Central memory CD8-positive, alpha-beta T cell (primary cell): ENCODE measurements at regions not wholly inside any gene's neighbourhood (a gene's known extent, or its start where the extent isn't known, plus 50 kb on each side); places are given as distances from the start of the nearest gene placed in this dataset.

ENCODE experiments used
- ATAC-seq: fragments of 150-1000 bp; cut with Tn5 transposase; replicated peaks from 2 replicates; pipeline ENCODE4 v1.10.0; 2022; ENCODE audit warnings: mild to moderate bottlenecking, moderate FRiP score, moderate number of reproducible peaks; ENCODE audit not compliant: poor library complexity, severe bottlenecking; ENCODE audit errors: extremely low read depth
- DNase-seq, 2 donors: peaks; one replicate each; pipeline ENCODE4 v3.0.0; 2021; ENCODE audit warnings: low spot score in 2 of 2
- H3K27ac Mint-ChIP-seq: one replicate; pipeline ENCODE4 v1.8.0; 2022; ENCODE audit warnings: low read depth, mild to moderate bottlenecking, moderate library complexity, mixed read lengths
- H3K27me3 Mint-ChIP-seq: one replicate; pipeline ENCODE4 v1.8.0; 2022; ENCODE audit warnings: mixed read lengths
- H3K36me3 Mint-ChIP-seq: one replicate; pipeline ENCODE4 v1.8.0; 2022; ENCODE audit warnings: mild to moderate bottlenecking, moderate library complexity, mixed read lengths; ENCODE audit not compliant: insufficient read depth
- H3K4me1 Mint-ChIP-seq: one replicate; pipeline ENCODE4 v1.8.0; 2022; ENCODE audit warnings: mixed read lengths
- H3K4me3 Mint-ChIP-seq: one replicate; pipeline ENCODE4 v1.8.0; 2022; ENCODE audit warnings: mild to moderate bottlenecking, moderate library complexity, mixed read lengths
- H3K9me3 Mint-ChIP-seq: one replicate; pipeline ENCODE4 v1.8.0; 2022; ENCODE audit warnings: mixed read lengths

GRCh38 chr15:95108673-95109072, 877.3 kb downstream of the MCTP2 start:
- H3K9me3 Mint-ChIP-seq = no peaks in the 10 kb centered on the region
- ATAC-seq (no peak), DNase-seq (no peak)
- H3K27ac Mint-ChIP-seq = no peak overlapping the region
- H3K4me1 Mint-ChIP-seq = no peaks in the 10 kb centered on the region
- H3K4me3 Mint-ChIP-seq = no peak overlapping the region
- peaks cover 8% of the 10 kb centered on the region for H3K27me3 Mint-ChIP-seq
- H3K36me3 Mint-ChIP-seq = no peaks in the 10 kb centered on the region

DNA sequence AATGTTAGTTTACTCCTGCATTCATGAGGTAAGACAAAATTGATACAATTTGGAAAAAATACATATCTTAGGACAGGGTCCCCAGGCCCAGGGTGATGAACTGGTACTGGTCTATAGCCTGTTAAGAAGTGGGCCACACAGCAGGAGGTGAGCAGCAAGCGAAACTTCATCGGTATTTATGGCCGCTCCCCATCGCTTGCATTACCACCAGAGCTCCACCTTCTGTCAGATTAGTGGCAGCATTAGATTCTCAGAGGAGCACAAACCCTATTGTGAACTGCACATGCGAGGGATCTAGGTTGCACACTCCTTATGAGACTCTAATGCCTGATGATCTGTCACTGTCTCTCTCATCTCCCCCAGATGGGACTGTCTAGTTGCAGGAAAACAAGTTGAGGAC, 880.6 kb downstream of the MCTP2 start:
- H3K9me3 Mint-ChIP-seq = no peaks in the 10 kb centered on the region
- ATAC-seq (no peak), DNase-seq (no peak)
- peaks cover 8% of the 10 kb centered on the region for H3K27me3 Mint-ChIP-seq
- no peaks in the 10 kb centered on the region for H3K4me1 Mint-ChIP-seq
- no peaks in the 10 kb centered on the region for H3K36me3 Mint-ChIP-seq
- no peak overlapping the region for H3K4me3 Mint-ChIP-seq
- H3K27ac Mint-ChIP-seq = no peak overlapping the region

- DNase-seq = no peak
- H3K36me3 Mint-ChIP-seq = no peaks in the 10 kb centered on the region
- no peaks in the 10 kb centered on the region for H3K4me1 Mint-ChIP-seq
Observed at GRCh38 chr15:95113041-95113440, 881.7 kb downstream of the MCTP2 start.

GRCh38 chr15:95119041-95119610, 887.8 kb downstream of the MCTP2 start:
- H3K4me3 Mint-ChIP-seq = no peak overlapping the region
- ATAC-seq = no peak
- peaks cover 2% of the 10 kb centered on the region for H3K36me3 Mint-ChIP-seq
- H3K27me3 Mint-ChIP-seq = no peaks in the 10 kb centered on the region
- no peaks in the 10 kb centered on the region for H3K4me1 Mint-ChIP-seq
- H3K27ac Mint-ChIP-seq = no peak overlapping the region
- peaks cover 5% of the 10 kb centered on the region for H3K9me3 Mint-ChIP-seq
- DNase-seq = no peak

More at GRCh38 chr15:95113041-95113440, 881.7 kb downstream of the MCTP2 start:
- no peak for ATAC-seq
- no peaks in the 10 kb centered on the region for H3K9me3 Mint-ChIP-seq
- no peak overlapping the region for H3K27ac Mint-ChIP-seq
- H3K4me3 Mint-ChIP-seq = no peak overlapping the region
- H3K27me3 Mint-ChIP-seq = peaks cover 8% of the 10 kb centered on the region

GRCh38 chr15:95120595-95120994, 889.2 kb downstream of the MCTP2 start:
- no peak overlapping the region for H3K4me3 Mint-ChIP-seq
- no peaks in the 10 kb centered on the region for H3K4me1 Mint-ChIP-seq
- peaks cover 2% of the 10 kb centered on the region for H3K36me3 Mint-ChIP-seq
- DNase-seq = no peak
- ATAC-seq = no peak
- peaks cover 5% of the 10 kb centered on the region for H3K9me3 Mint-ChIP-seq
- no peak overlapping the region for H3K27ac Mint-ChIP-seq
- no peaks in the 10 kb centered on the region for H3K27me3 Mint-ChIP-seq

GRCh38 chr15:95121191-95121590, 889.8 kb downstream of the MCTP2 start:
- DNase-seq (no peak), ATAC-seq (no peak)
- Mint-ChIP-seq H3K27me3 (no peaks in the 10 kb centered on the region), H3K4me1 (no peaks in the 10 kb centered on the region), H3K9me3 (peaks cover 5% of the 10 kb centered on the region), H3K4me3 (no peak overlapping the region), H3K27ac (no peak overlapping the region), H3K36me3 (peaks cover 2% of the 10 kb centered on the region)

GRCh38 chr15:95125803-95126202, 894.4 kb downstream of the MCTP2 start:
- DNase-seq (no peak), ATAC-seq (no peak)
- Mint-ChIP-seq H3K36me3 (no peaks in the 10 kb centered on the region), H3K27me3 (no peaks in the 10 kb centered on the region), H3K4me1 (no peaks in the 10 kb centered on the region), H3K4me3 (no peak overlapping the region), H3K9me3 (peaks cover 7% of the 10 kb centered on the region), H3K27ac (no peak overlapping the region)

DNA sequence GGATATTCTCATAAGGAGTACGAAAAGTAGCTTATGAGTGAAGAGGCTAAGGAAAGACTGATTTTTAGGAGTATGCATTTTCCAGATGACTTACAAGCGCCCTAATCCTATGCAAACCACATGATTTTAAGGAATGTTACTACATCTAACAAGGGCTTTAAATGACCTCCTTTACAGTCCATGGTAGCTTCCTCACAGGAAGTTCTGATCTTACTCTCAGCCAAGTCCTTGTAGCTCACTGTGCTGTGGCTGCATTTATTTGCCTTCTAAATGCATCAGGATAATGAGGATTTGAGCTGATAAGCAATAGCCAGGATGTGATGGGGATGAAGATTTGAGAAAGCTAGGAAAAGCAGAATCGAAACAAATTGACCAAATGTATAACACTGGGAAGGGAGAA, 896.0 kb downstream of the MCTP2 start:
- peaks cover 7% of the 10 kb centered on the region for H3K9me3 Mint-ChIP-seq

DNA sequence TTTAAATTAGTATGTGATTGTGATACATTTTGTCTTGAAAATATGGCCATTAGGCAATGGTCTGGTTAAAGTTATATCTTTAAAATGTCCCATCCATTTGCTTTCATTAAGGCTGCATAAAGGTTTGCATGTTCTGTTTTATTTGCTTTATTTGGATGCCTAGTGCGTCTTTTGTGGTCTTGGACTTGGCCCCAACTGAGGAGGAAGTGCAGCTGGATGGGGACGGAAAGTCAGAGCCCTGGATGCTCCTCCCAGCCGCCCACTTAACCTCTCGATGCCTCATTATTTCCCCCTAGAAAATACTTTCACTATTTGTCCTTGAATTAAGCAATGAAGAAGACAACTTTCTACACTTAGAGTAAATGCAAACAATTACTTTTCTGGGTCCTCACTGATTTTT, 898.2 kb downstream of the MCTP2 start:
- no peak for ATAC-seq
- H3K4me3 Mint-ChIP-seq = no peak overlapping the region
- H3K27ac Mint-ChIP-seq = no peak overlapping the region
- H3K36me3 Mint-ChIP-seq = no peaks in the 10 kb centered on the region
- H3K27me3 Mint-ChIP-seq = no peaks in the 10 kb centered on the region
- DNase-seq = no peak
- H3K4me1 Mint-ChIP-seq = no peaks in the 10 kb centered on the region
- peaks cover 7% of the 10 kb centered on the region for H3K9me3 Mint-ChIP-seq

More for the DNA sequence above, 896.0 kb downstream of the MCTP2 start:
- no peak for ATAC-seq
- Mint-ChIP-seq H3K27me3 (no peaks in the 10 kb centered on the region), H3K4me3 (no peak overlapping the region), H3K4me1 (no peaks in the 10 kb centered on the region), H3K36me3 (no peaks in the 10 kb centered on the region), H3K27ac (no peak overlapping the region)
- DNase-seq = no peak

DNA sequence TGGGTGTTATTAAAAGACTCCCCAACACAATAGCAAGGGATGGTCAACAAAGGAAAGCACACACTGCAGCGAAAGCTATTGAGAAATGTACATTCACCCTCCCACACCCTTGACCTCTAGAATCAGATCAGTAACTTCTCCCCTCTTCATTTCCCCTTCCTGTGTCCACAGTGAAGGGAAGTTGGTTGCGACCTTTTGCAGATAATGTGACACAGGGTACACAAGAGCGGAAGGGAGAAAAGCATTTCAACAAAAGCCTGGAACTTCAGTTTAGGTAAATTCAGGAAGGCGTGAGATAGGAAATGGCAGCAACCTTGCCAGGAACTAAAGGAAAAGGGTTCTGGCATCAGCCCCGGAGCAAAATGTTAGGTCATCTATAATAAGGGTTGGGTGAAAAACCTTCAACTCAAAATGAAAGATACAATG, 899.8 kb downstream of the MCTP2 start:
- no peaks in the 10 kb centered on the region for H3K36me3 Mint-ChIP-seq
- no peak for ATAC-seq
- no peaks in the 10 kb centered on the region for H3K27me3 Mint-ChIP-seq
- no peak for DNase-seq
- H3K9me3 Mint-ChIP-seq = peaks cover 8% of the 10 kb centered on the region
- H3K27ac Mint-ChIP-seq = no peak overlapping the region
- no peak overlapping the region for H3K4me3 Mint-ChIP-seq
- no peaks in the 10 kb centered on the region for H3K4me1 Mint-ChIP-seq

GRCh38 chr15:95132774-95133173, 901.4 kb downstream of the MCTP2 start:
- no peak overlapping the region for H3K27ac Mint-ChIP-seq
- H3K4me1 Mint-ChIP-seq = no peaks in the 10 kb centered on the region
- ATAC-seq (no peak), DNase-seq (no peak)
- H3K27me3 Mint-ChIP-seq = no peaks in the 10 kb centered on the region
- peaks cover 15% of the 10 kb centered on the region for H3K9me3 Mint-ChIP-seq
- no peaks in the 10 kb centered on the region for H3K36me3 Mint-ChIP-seq
- H3K4me3 Mint-ChIP-seq = no peak overlapping the region

GRCh38 chr15:95134431-95135110, 903.2 kb downstream of the MCTP2 start:
- Mint-ChIP-seq H3K4me1 (no peaks in the 10 kb centered on the region), H3K9me3 (peaks cover 15% of the 10 kb centered on the region)
- no peak for ATAC-seq

DNA sequence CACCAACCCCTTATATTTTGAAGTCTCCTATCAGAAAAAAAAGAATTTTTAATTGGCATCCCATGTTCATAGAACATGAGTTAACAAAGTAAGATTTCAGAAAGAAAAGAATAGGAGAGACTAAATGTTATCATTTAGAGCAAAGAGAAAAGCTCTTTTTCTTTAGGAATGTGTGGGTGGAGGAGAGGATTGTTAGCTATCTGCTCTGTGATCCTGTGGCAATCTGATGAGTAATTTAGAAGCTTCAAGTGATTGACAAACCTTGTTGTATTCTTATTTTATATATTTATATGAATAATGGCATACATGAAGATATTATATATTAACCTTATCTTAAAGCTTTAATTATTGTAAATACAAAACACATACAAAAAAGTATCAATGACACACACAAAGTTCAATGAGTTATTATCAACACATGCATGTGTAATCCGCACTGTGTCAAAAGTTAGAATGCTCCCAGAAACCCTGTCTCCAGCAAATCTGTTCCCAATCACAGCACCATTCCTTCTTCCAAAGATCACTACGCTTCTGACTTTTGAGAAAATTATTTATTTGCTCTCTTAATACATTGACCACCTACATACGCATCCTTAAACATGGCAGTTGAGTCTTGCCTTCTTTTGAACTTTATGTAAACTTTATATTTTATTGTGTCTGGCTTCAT, 907.4 kb downstream of the MCTP2 start:
- Mint-ChIP-seq H3K4me1 (no peaks in the 10 kb centered on the region), H3K9me3 (peaks cover 8% of the 10 kb centered on the region), H3K36me3 (no peaks in the 10 kb centered on the region), H3K4me3 (no peak overlapping the region), H3K27me3 (no peaks in the 10 kb centered on the region), H3K27ac (no peak overlapping the region)
- no peak for DNase-seq
- no peak for ATAC-seq

More at GRCh38 chr15:95134431-95135110, 903.2 kb downstream of the MCTP2 start:
- Mint-ChIP-seq H3K36me3 (no peaks in the 10 kb centered on the region), H3K4me3 (no peak overlapping the region), H3K27me3 (no peaks in the 10 kb centered on the region), H3K27ac (no peak overlapping the region)
- no peak for DNase-seq
